PC-3 (cell line): ENCODE measurements at regions not wholly inside any gene's neighbourhood (a gene's known extent, or its start where the extent isn't known, plus 50 kb on each side); places are given as distances from the start of the nearest gene placed in this dataset.

ENCODE experiments used
- ATAC-seq: fragments of 200-7000 bp; cut with Tn5 transposase; 2 replicates; pipeline ENCODE4 v1.9.1; 2020; ENCODE audit warnings: mild to moderate bottlenecking, moderate library complexity
- BruUV-seq: library from RNA; stranded (reverse); fragments of 400-500 nt; replicated peaks from 2 replicates; lab custom pipeline; 2021; lab: Mats Ljungman, UMichigan
- CTCF ChIA-PET: fragments of 300-600 bp; sonication (Branson Sonifier 250); formaldehyde crosslinking; loops from one replicate; lab custom pipeline; 2022; ENCODE audit warnings: antibody characterized with exemption; lab: Charles Lee
- POLR2A ChIA-PET: fragments of 300-600 bp; sonication (Branson Sonifier 250); formaldehyde crosslinking; loops from one replicate; lab custom pipeline; 2022; ENCODE audit warnings: antibody characterized with exemption; ENCODE audit not compliant: unreplicated experiment; lab: Charles Lee
- DNase-seq: peaks from one replicate; pipeline ENCODE4 v3.0.0-alpha.2; 2015
- H2AFZ ChIP-seq: fragments of 300-600 bp; sonication (generic); 2 replicates; pipeline ENCODE4 v1.6.0; 2016; ENCODE audit warnings: antibody characterized with exemption, low read length
- H3F3A ChIP-seq: fragments of 300-600 bp; sonication (generic); one replicate; pipeline ENCODE4 v1.6.0; 2017; ENCODE audit warnings: antibody characterized with exemption, low read length, control low read depth, mild to moderate bottlenecking; ENCODE audit not compliant: unreplicated experiment
- H3K27ac ChIP-seq: fragments of 300-600 bp; sonication (generic); 2 replicates; pipeline ENCODE4 v1.5.1; 2016; ENCODE audit warnings: mild to moderate bottlenecking, low read length
- H3K27me3 ChIP-seq: fragments of 300-600 bp; sonication (generic); 2 replicates; pipeline ENCODE4 v1.6.1; 2016; ENCODE audit warnings: low read length, mixed read lengths
- H3K36me3 ChIP-seq: fragments of 300-600 bp; sonication (generic); 2 replicates; pipeline ENCODE4 v1.6.1; 2016; ENCODE audit warnings: low read depth, mixed run types, low read length, mixed read lengths
- H3K4me1 ChIP-seq: fragments of 300-600 bp; sonication (generic); 2 replicates; pipeline ENCODE4 v1.5.1; 2016; ENCODE audit warnings: low read length; ENCODE audit not compliant: insufficient read depth
- H3K4me2 ChIP-seq: fragments of 300-600 bp; sonication (generic); 2 replicates; pipeline ENCODE4 v1.6.0; 2016; ENCODE audit warnings: low read length
- H3K4me3 ChIP-seq: fragments of 300-600 bp; sonication (generic); 2 replicates; pipeline ENCODE4 v1.5.1; 2016; ENCODE audit warnings: mild to moderate bottlenecking, low read length, mixed read lengths
- H3K79me2 ChIP-seq: fragments of 300-600 bp; sonication (generic); 2 replicates; pipeline ENCODE4 v1.6.1; 2017; ENCODE audit warnings: low read length, mixed read lengths
- H3K9ac ChIP-seq: fragments of 300-600 bp; sonication (generic); 2 replicates; pipeline ENCODE4 v1.6.0; 2016; ENCODE audit warnings: mild to moderate bottlenecking, low read length
- H3K9me2 ChIP-seq: fragments of 300-600 bp; sonication (generic); replicated peaks from 2 replicates; pipeline ENCODE4 v1.6.1; 2016; ENCODE audit warnings: mixed run types, low read length, mixed read lengths
- H3K9me3 ChIP-seq: fragments of 300-600 bp; sonication (generic); 2 replicates; pipeline ENCODE4 v1.6.1; 2016; ENCODE audit warnings: low read length, mixed read lengths
- H4K20me1 ChIP-seq: fragments of 300-600 bp; sonication (generic); 2 replicates; pipeline ENCODE4 v1.6.1; 2016; ENCODE audit warnings: low read length, mixed read lengths
- CTCF ChIP-seq: fragments of 300-600 bp; sonication (generic); conservative IDR thresholded peaks from 2 replicates; pipeline ENCODE4 v1.5.1; 2017; ENCODE audit warnings: antibody characterized with exemption, low read depth, mild to moderate bottlenecking, low read length
- EZH2 ChIP-seq: fragments of 300-600 bp; sonication (generic); IDR thresholded peaks from one replicate; pipeline ENCODE4 v1.6.1; 2017; ENCODE audit warnings: antibody characterized with exemption, mild to moderate bottlenecking, low read length; ENCODE audit not compliant: unreplicated experiment
- EZH2phosphoT487 ChIP-seq: fragments of 300-600 bp; sonication (generic); IDR thresholded peaks from 2 replicates; pipeline ENCODE4 v1.6.1; 2018; ENCODE audit warnings: mild to moderate bottlenecking, antibody characterized with exemption, low read length, borderline replicate concordance
- intact Hi-C: fragments of 100-400 bp; cut with micrococcal nuclease; formaldehyde crosslinking; loops from 2 replicates; pipeline ENCODE4 v1.9.0; 2023

- TF ChIP-seq EZH2 (no peak), CTCF (no peak), EZH2phosphoT487 (no peak)
- intact Hi-C loops: no loop called here
- CTCF ChIA-PET: no interaction called here
- Histone ChIP-seq H3K36me3 (no peaks in the 10 kb centered on the region), H4K20me1 (no peaks in the 10 kb centered on the region), H2AFZ (no peak overlapping the region), H3K9ac (no peak overlapping the region), H3K79me2 (no peaks in the 10 kb centered on the region), H3K4me2 (no peak overlapping the region), H3K27me3 (no peaks in the 10 kb centered on the region), H3F3A (no peaks in the 10 kb centered on the region), H3K9me3 (no peaks in the 10 kb centered on the region), H3K9me2 (no peaks in the 10 kb centered on the region), H3K27ac (no peak overlapping the region), H3K4me3 (no peak overlapping the region), H3K4me1 (no peaks in the 10 kb centered on the region)
- BruUV-seq: no TSS peak
- ATAC-seq (no peak), DNase-seq (no peak)
- POLR2A ChIA-PET: no interaction called here
Measured at GRCh38 chr5:117204404-117204803, 629.8 kb upstream of the SEMA6A start.

DNA sequence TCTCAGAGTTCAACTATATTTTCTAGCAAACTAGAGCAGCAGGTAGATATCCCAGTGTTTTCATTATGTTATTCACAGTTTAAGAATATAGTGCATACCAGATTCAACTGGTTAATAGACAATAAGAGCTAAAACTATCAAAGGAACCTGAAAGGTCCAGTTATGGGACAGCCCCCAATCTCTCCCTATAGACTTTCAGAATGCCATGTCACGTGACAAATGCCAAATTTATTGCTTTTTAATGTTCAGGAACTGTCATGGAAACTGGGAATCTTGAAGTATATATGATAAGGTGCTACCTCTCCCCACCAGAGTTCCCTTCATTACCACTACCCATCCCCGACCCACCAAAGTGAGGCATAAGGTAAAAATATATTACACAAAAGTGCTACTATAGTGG, 629.0 kb upstream of the SEMA6A start:
- Histone ChIP-seq H3K4me1 (no peaks in the 10 kb centered on the region), H3K9me2 (no peaks in the 10 kb centered on the region), H3K4me3 (no peak overlapping the region), H3K9ac (no peak overlapping the region), H3K79me2 (no peaks in the 10 kb centered on the region), H3K27me3 (no peaks in the 10 kb centered on the region), H3K4me2 (no peak overlapping the region), H3K27ac (no peak overlapping the region), H4K20me1 (no peaks in the 10 kb centered on the region), H2AFZ (no peak overlapping the region), H3F3A (no peaks in the 10 kb centered on the region), H3K9me3 (no peaks in the 10 kb centered on the region), H3K36me3 (no peaks in the 10 kb centered on the region)
- no peak for ATAC-seq
- DNase-seq: no peak
- POLR2A ChIA-PET: no interaction called here
- intact Hi-C loops: no loop called here
- no TSS peak for BruUV-seq
- TF ChIP-seq EZH2phosphoT487: no peak
- TF ChIP-seq CTCF: no peak
- no peak for TF ChIP-seq EZH2
- CTCF ChIA-PET: no interaction called here

- ChIA-PET CTCF (no interaction called here), POLR2A (no interaction called here)
- intact Hi-C loops: no loop called here
- Histone ChIP-seq H3K4me3 (no peak overlapping the region), H4K20me1 (no peaks in the 10 kb centered on the region), H3K9me2 (no peaks in the 10 kb centered on the region), H3K4me2 (no peak overlapping the region), H3K79me2 (no peaks in the 10 kb centered on the region), H3K9me3 (no peaks in the 10 kb centered on the region), H3F3A (no peaks in the 10 kb centered on the region), H3K27ac (no peak overlapping the region), H3K27me3 (no peaks in the 10 kb centered on the region), H3K9ac (no peak overlapping the region), H2AFZ (no peak overlapping the region), H3K4me1 (no peaks in the 10 kb centered on the region), H3K36me3 (no peaks in the 10 kb centered on the region)
- DNase-seq (no peak), ATAC-seq (no peak)
- TF ChIP-seq EZH2 (no peak), EZH2phosphoT487 (no peak), CTCF (no peak)
- BruUV-seq: no TSS peak
Measured at GRCh38 chr5:117201001-117201400, 626.4 kb upstream of the SEMA6A start.
